ENCODE measurements at regions not wholly inside any gene's neighbourhood (a gene's known extent, or its start where the extent isn't known, plus 50 kb on each side); places are given as distances from the start of the nearest gene placed in this dataset.

DNA sequence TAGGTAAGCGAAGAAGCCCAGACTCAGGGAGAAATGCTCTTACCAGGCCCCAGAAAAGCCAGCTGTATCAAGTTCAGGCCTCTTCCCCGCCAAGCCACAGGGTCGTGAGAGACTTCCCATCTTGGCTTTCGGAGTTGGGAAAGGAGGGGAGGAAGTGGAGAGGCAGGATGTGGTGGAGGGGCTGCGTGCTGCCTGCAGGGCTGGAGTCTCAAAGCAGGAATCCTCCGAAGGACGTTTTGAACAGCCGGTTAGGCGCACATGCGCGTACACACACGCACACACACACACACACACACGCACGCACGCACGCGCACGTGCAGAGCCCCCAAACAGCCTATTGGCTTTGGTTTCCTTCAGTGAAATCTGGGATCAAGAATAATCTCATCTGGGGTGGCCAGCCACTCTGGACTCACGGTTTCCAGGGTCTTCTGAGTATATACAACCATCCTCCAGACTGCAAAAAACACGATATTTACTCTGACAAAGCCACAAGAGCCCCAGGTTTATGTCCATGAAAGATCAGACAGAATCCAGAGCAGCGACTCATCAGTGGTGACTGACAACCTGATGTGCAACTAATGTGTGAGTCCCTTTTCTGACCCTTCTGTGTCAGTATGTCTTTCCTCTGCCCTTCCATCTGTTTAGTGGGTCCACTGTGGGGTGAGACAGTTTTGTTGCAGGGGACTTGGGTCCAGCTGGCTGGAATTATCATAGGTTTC, 115.0 kb upstream of the ZNF438 start:
- intact Hi-C loops (cut with micrococcal nuclease), result no loop called here
- H3K9me3 Mint-ChIP-seq, result no peaks in the 10 kb centered on the region
- H3K4me3 Mint-ChIP-seq, result no peak overlapping the region
- H3K27ac Mint-ChIP-seq, result no peak overlapping the region
- H3K4me1 Mint-ChIP-seq, result no peaks in the 10 kb centered on the region
- no peak overlapping the region for H3K27ac ChIP-seq (ENCODE audit: low read length)
- H3K27me3 ChIP-seq (ENCODE audit: control insufficient read depth, insufficient read depth, low read length), result no peaks in the 10 kb centered on the region
- peaks cover 7% of the 10 kb centered on the region for H3K4me1 ChIP-seq (ENCODE audit: control insufficient read depth, insufficient read depth, low read length)
- ATAC-seq (no peak), DNase-seq (peak in 1 of 2 donors; percentile 45)
- H3K36me3 ChIP-seq (ENCODE audit: control insufficient read depth, insufficient read depth, low read length), result no peaks in the 10 kb centered on the region
- no peaks in the 10 kb centered on the region for H3K36me3 Mint-ChIP-seq
- H3K9me3 ChIP-seq (ENCODE audit: control insufficient read depth, insufficient read depth, low read length), result no peaks in the 10 kb centered on the region
- no peak overlapping the region for H3K4me3 ChIP-seq (ENCODE audit: low read length)
- TF ChIP-seq, protein P1, sequence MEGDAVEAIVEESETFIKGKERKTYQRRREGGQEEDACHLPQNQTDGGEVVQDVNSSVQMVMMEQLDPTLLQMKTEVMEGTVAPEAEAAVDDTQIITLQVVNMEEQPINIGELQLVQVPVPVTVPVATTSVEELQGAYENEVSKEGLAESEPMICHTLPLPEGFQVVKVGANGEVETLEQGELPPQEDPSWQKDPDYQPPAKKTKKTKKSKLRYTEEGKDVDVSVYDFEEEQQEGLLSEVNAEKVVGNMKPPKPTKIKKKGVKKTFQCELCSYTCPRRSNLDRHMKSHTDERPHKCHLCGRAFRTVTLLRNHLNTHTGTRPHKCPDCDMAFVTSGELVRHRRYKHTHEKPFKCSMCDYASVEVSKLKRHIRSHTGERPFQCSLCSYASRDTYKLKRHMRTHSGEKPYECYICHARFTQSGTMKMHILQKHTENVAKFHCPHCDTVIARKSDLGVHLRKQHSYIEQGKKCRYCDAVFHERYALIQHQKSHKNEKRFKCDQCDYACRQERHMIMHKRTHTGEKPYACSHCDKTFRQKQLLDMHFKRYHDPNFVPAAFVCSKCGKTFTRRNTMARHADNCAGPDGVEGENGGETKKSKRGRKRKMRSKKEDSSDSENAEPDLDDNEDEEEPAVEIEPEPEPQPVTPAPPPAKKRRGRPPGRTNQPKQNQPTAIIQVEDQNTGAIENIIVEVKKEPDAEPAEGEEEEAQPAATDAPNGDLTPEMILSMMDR (IDR thresholded peaks at IDR 0.05), result no peak
- H3K27me3 Mint-ChIP-seq (ENCODE audit: low read depth in 2 of 2), result peaks cover 0 to 9% of the 10 kb centered on the region in 2 donors
- 29% methylated on average over 20 of the region's 21 CpGs for WGBS (ENCODE audit: insufficient coverage)

DNA sequence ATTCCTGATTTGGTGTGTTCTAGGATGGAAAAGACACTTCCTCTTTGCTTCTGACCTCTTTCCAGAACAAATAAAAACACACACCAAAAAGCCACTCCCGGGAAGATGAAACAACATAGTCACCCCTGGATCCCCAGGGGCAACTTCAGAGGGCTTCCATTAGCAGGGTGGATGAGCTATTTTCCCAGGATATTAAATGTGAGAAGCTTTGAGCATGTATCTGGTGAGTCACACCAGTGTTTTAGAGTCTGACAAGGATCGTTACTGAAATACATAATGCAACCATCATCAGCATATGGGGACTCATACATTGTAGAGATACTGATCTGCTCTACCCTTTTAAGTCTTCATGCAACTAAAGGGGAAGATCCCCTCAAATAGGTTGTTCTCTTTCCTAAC, 115.5 kb upstream of the ZNF438 start:
- H3K4me3 Mint-ChIP-seq, result no peak overlapping the region

DNA sequence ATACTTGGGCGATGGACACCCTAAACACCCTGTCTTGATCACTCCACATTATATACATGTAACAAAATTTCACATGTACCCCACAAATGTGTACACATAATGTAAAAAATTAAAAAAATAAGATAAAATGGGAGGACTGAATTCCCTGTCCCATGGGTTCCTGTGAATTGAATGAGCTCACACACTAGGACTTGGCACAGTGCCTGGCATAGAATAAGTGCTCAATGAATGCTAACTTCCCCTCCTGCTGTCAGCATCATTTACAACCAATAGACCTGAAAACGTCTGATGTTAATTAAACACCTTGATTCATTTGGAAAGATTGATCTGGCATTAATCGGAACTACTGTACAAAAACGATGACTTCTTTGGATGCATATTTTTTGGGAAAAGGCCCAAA, 117.3 kb upstream of the ZNF438 start:
- WGBS (ENCODE audit: insufficient coverage), result 90% methylated on average over 3 of the region's 4 CpGs
- H3K4me1 Mint-ChIP-seq, result no peaks in the 10 kb centered on the region
- DNase-seq (no peak), ATAC-seq (no peak)
- no peak overlapping the region for H3K27ac Mint-ChIP-seq
- no peak overlapping the region for H3K4me3 Mint-ChIP-seq
- H3K36me3 ChIP-seq (ENCODE audit: control insufficient read depth, insufficient read depth, low read length), result no peaks in the 10 kb centered on the region
- TF ChIP-seq, protein P1 (IDR thresholded peaks at IDR 0.05), result no peak
- intact Hi-C loops (cut with micrococcal nuclease), result no loop called here
- H3K4me3 ChIP-seq (ENCODE audit: low read length), result no peak overlapping the region
- no peaks in the 10 kb centered on the region for H3K9me3 ChIP-seq (ENCODE audit: control insufficient read depth, insufficient read depth, low read length)
- peaks cover 7% of the 10 kb centered on the region for H3K4me1 ChIP-seq (ENCODE audit: control insufficient read depth, insufficient read depth, low read length)
- peaks cover 0 to 9% of the 10 kb centered on the region in 2 donors for H3K27me3 Mint-ChIP-seq (ENCODE audit: low read depth in 2 of 2)
- no peaks in the 10 kb centered on the region for H3K36me3 Mint-ChIP-seq
- no peaks in the 10 kb centered on the region for H3K9me3 Mint-ChIP-seq
- H3K27ac ChIP-seq (ENCODE audit: low read length), result no peak overlapping the region
- no peaks in the 10 kb centered on the region for H3K27me3 ChIP-seq (ENCODE audit: control insufficient read depth, insufficient read depth, low read length)

More for the DNA sequence above, 115.5 kb upstream of the ZNF438 start:
- intact Hi-C loops (cut with micrococcal nuclease), result no loop called here
- H3K27me3 Mint-ChIP-seq (ENCODE audit: low read depth in 2 of 2), result peaks cover 0 to 9% of the 10 kb centered on the region in 2 donors
- Histone ChIP-seq H3K27me3 (ENCODE audit: control insufficient read depth, insufficient read depth, low read length) (no peaks in the 10 kb centered on the region), H3K4me1 (ENCODE audit: control insufficient read depth, insufficient read depth, low read length) (peaks cover 7% of the 10 kb centered on the region), H3K9me3 (ENCODE audit: control insufficient read depth, insufficient read depth, low read length) (no peaks in the 10 kb centered on the region), H3K4me3 (ENCODE audit: low read length) (no peak overlapping the region), H3K36me3 (ENCODE audit: control insufficient read depth, insufficient read depth, low read length) (no peaks in the 10 kb centered on the region), H3K27ac (ENCODE audit: low read length) (no peak overlapping the region)
- H3K27ac Mint-ChIP-seq, result no peak overlapping the region
- H3K9me3 Mint-ChIP-seq, result no peaks in the 10 kb centered on the region
- H3K36me3 Mint-ChIP-seq, result no peaks in the 10 kb centered on the region
- DNase-seq, result no peak
- TF ChIP-seq, protein P1 (IDR thresholded peaks at IDR 0.05), result no peak
- ATAC-seq, result no peak
- 89% methylated on average over 1 of the region's 2 CpGs for WGBS (ENCODE audit: insufficient coverage)
- H3K4me1 Mint-ChIP-seq, result no peaks in the 10 kb centered on the region
